ENCODE measurements at regions not wholly inside any gene's neighbourhood (a gene's known extent, or its start where the extent isn't known, plus 50 kb on each side); places are given as distances from the start of the nearest gene placed in this dataset.

- TF ChIP-seq ZMIZ1 (IDR thresholded peaks at IDR 0.05; ENCODE audit: low read depth in 2 of 2, low read length in 2 of 2) (no peak), SMAD2 (IDR thresholded peaks at IDR 0.05; ENCODE audit: low read depth, low read length) (no peak), PHF21A (IDR thresholded peaks at IDR 0.05; ENCODE audit: borderline replicate concordance, low read depth) (no peak), PREB (CRISPR knock-in tag; IDR thresholded peaks at IDR 0.05) (no peak), ZNF224 (CRISPR knock-in tag; IDR thresholded peaks at IDR 0.05) (no peak)
Measured at GRCh38 chr17:51555153-51555552, 294.8 kb downstream of the UTP18 start (continued).

GRCh38 chr17:51559778-51560177 is 299.4 kb downstream of the UTP18 start:
- Histone ChIP-seq H3K27me3 (ENCODE audit: control insufficient read depth in 2 of 2, insufficient read depth in 2 of 2, low read length in 2 of 2) (no peaks in the 10 kb centered on the region), H3K9ac (ENCODE audit: insufficient read depth in 1 of 2, low read depth in 2 of 2, low read length in 2 of 2) (no peak overlapping the region), H3K27ac (ENCODE audit: extremely low read depth, low read depth, low read length) (no peak overlapping the region), H2AFZ (ENCODE audit: low read depth, low read length) (no peak overlapping the region), H3K9me3 (replicated peaks; ENCODE audit: control insufficient read depth, insufficient read depth, low read depth, low read length) (no peaks in the 10 kb centered on the region), H3K4me2 (ENCODE audit: insufficient read depth, low read length) (no peak overlapping the region), H3K4me1 (replicated peaks in 1 of 2; ENCODE audit: control insufficient read depth in 2 of 2, insufficient read depth in 2 of 2, low read length in 2 of 2) (no peaks in the 10 kb centered on the region), H4K20me1 (replicated peaks; ENCODE audit: control insufficient read depth, insufficient read depth, low read length) (no peaks in the 10 kb centered on the region), H3K36me3 (ENCODE audit: control insufficient read depth, insufficient read depth, low read length) (no peaks in the 10 kb centered on the region), H3K9me1 (ENCODE audit: control insufficient read depth, insufficient read depth, low read length) (no peaks in the 10 kb centered on the region), H3K4me3 (no peak overlapping the region), H3K79me2 (ENCODE audit: control insufficient read depth, insufficient read depth, low read length) (no peaks in the 10 kb centered on the region)
- FAIRE-seq (no peak), ATAC-seq (no peak), DNase-seq (ENCODE audit: extremely low read depth in 1 of 4, low spot score in 3 of 4) (no peak)
- in situ Hi-C loops (cut with MboI) (no loop called here), intact Hi-C loops (cut with micrococcal nuclease) (no loop called here)
- ChIA-PET POLR2A (no interaction called here), CTCF (ENCODE audit: low intra/inter-chr PET ratio) (no interaction called here)
- WGBS (ENCODE audit: insufficient coverage, low coverage, missing lambda C conversion rate) = 0% methylated on average over 3 of the region's 3 CpGs
- BruUV-seq (replicated peaks) = no TSS peak
- TF ChIP-seq XRCC3 (IDR thresholded peaks at IDR 0.05) = no peak
- no peak for TF ChIP-seq HNRNPLL (IDR thresholded peaks at IDR 0.05; ENCODE audit: low read depth, low read length, poor library complexity, severe bottlenecking)
- no peak for TF ChIP-seq SMAD1 (IDR thresholded peaks at IDR 0.05; ENCODE audit: low read depth, low read length, partially characterized antibody)
- no peak for TF ChIP-seq ZBTB9 (CRISPR knock-in tag; IDR thresholded peaks at IDR 0.05)
- TF ChIP-seq TAF15 (IDR thresholded peaks at IDR 0.05; ENCODE audit: low read depth, low read length) = no peak
- TF ChIP-seq, protein P1, sequence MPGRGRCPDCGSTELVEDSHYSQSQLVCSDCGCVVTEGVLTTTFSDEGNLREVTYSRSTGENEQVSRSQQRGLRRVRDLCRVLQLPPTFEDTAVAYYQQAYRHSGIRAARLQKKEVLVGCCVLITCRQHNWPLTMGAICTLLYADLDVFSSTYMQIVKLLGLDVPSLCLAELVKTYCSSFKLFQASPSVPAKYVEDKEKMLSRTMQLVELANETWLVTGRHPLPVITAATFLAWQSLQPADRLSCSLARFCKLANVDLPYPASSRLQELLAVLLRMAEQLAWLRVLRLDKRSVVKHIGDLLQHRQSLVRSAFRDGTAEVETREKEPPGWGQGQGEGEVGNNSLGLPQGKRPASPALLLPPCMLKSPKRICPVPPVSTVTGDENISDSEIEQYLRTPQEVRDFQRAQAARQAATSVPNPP (IDR thresholded peaks at IDR 0.05; ENCODE audit: borderline replicate concordance, insufficient read depth, insufficient read length) = no peak
- TF ChIP-seq CHCHD3 (CRISPR knock-in tag; IDR thresholded peaks at IDR 0.05) = no peak
- TF ChIP-seq ZNF780A (CRISPR knock-in tag; IDR thresholded peaks at IDR 0.05) = no peak
- TF ChIP-seq ZNF699 (CRISPR knock-in tag; IDR thresholded peaks at IDR 0.05; ENCODE audit: insufficient replicate concordance) = no peak
- TF ChIP-seq COPS2 (conservative IDR thresholded peaks at IDR 0.05) = no peak
- no peak for TF ChIP-seq SMARCA4 (IDR thresholded peaks at IDR 0.05)
